Endodermal cell (in vitro differentiated cells): ENCODE measurements at regions not wholly inside any gene's neighbourhood (a gene's known extent, or its start where the extent isn't known, plus 50 kb on each side); places are given as distances from the start of the nearest gene placed in this dataset.

ENCODE experiments used
- DNase-seq: peaks from one replicate; pipeline ENCODE4 v3.0.0-alpha.2; 2017
- H3K27ac ChIP-seq: 2 replicates; pipeline ENCODE4 v1.5.1; 2013; ENCODE audit warnings: mild to moderate bottlenecking, low read depth, low read length, moderate library complexity
- H3K27me3 ChIP-seq: 2 replicates; pipeline ENCODE4 v1.6.1; 2013; ENCODE audit warnings: mild to moderate bottlenecking, low read length, moderate library complexity; ENCODE audit not compliant: insufficient read depth, control insufficient read depth, poor library complexity, severe bottlenecking
- H3K36me3 ChIP-seq: 2 replicates; pipeline ENCODE4 v1.7.0; 2013; ENCODE audit warnings: mild to moderate bottlenecking, low read length, moderate library complexity; ENCODE audit not compliant: control insufficient read depth, insufficient read depth
- H3K4me1 ChIP-seq: one replicate; pipeline ENCODE4 v1.7.0; 2013; ENCODE audit warnings: low read length; ENCODE audit not compliant: control insufficient read depth, insufficient read depth
- H3K4me3 ChIP-seq: 2 replicates; pipeline ENCODE4 v1.5.1; 2013; ENCODE audit warnings: mild to moderate bottlenecking, low read length, moderate library complexity
- H3K9ac ChIP-seq: 2 replicates; pipeline ENCODE4 v1.6.1; 2013; ENCODE audit warnings: mild to moderate bottlenecking, low read length, moderate library complexity; ENCODE audit not compliant: poor library complexity, severe bottlenecking; ENCODE audit errors: extremely low read depth
- H3K9me3 ChIP-seq: 2 replicates; pipeline ENCODE4 v1.6.1; 2013; ENCODE audit warnings: mild to moderate bottlenecking, low read length, moderate library complexity; ENCODE audit not compliant: control insufficient read depth
- H3K27ac Mint-ChIP-seq: 2 replicates; pipeline ENCODE4 v1.8.0; 2020; ENCODE audit warnings: mixed read lengths
- H3K27me3 Mint-ChIP-seq: 2 replicates; pipeline ENCODE4 v1.8.0; 2021; ENCODE audit warnings: mild to moderate bottlenecking, mixed read lengths; ENCODE audit not compliant: insufficient read depth
- H3K36me3 Mint-ChIP-seq: 2 replicates; pipeline ENCODE4 v1.8.0; 2020; ENCODE audit warnings: low read depth, mixed read lengths
- H3K4me1 Mint-ChIP-seq: 2 replicates; pipeline ENCODE4 v1.8.0; 2020; ENCODE audit warnings: mixed read lengths
- H3K4me3 Mint-ChIP-seq: 2 replicates; pipeline ENCODE4 v1.8.0; 2020; ENCODE audit warnings: mild to moderate bottlenecking, moderate library complexity, mixed read lengths
- H3K9me3 Mint-ChIP-seq: 2 replicates; pipeline ENCODE4 v1.8.0; 2020; ENCODE audit warnings: mild to moderate bottlenecking, mixed read lengths
- CTCF ChIP-seq: fragments of 200-600 bp; sonication (generic); conservative IDR thresholded peaks from 2 replicates; pipeline ENCODE4 v1.5.0; 2021; ENCODE audit warnings: antibody characterized with exemption, mild to moderate bottlenecking
- WGBS, 2 experiments: methylation state at CpG; one replicate each; pipeline versions ENCODE4 v1.1.5 to v1.1.7; 2013; ENCODE audit warnings: missing lambda C conversion rate in 2 of 2, mixed read lengths in 1 of 2; ENCODE audit not compliant: insufficient coverage in 1 of 2, insufficient read length in 1 of 2; 5-methylcytosine and 5-hydroxymethylcytosine counted together

- 97 to 100% methylated on average over 1 to 4 of the region's 4 CpGs for WGBS, 2 experiments
These were observed 286.4 kb downstream of the ZEB1 start for GRCh38 chr10:31605426-31605825.

GRCh38 chr10:31604646-31605170 is 285.7 kb downstream of the ZEB1 start:
- no peak overlapping the region for H3K4me3 Mint-ChIP-seq
- Histone ChIP-seq H3K9ac (no peak overlapping the region), H3K36me3 (no peaks in the 10 kb centered on the region), H3K27me3 (no peaks in the 10 kb centered on the region), H3K27ac (no peak overlapping the region), H3K9me3 (no peaks in the 10 kb centered on the region), H3K4me1 (no peaks in the 10 kb centered on the region), H3K4me3 (no peak overlapping the region)
- no peaks in the 10 kb centered on the region for H3K4me1 Mint-ChIP-seq
- peaks cover 3% of the 10 kb centered on the region for H3K27me3 Mint-ChIP-seq
- WGBS, 2 experiments = 92 to 93% methylated on average over 3 to 4 of the region's 4 CpGs
- no peak overlapping the region for H3K27ac Mint-ChIP-seq
- no peak for TF ChIP-seq CTCF
- no peaks in the 10 kb centered on the region for H3K36me3 Mint-ChIP-seq
- no peaks in the 10 kb centered on the region for H3K9me3 Mint-ChIP-seq
- DNase-seq = no peak

More at GRCh38 chr10:31605426-31605825, 286.4 kb downstream of the ZEB1 start:
- H3K9me3 ChIP-seq = no peaks in the 10 kb centered on the region
- no peaks in the 10 kb centered on the region for H3K36me3 ChIP-seq
- H3K9me3 Mint-ChIP-seq = no peaks in the 10 kb centered on the region
- peaks cover 3% of the 10 kb centered on the region for H3K27me3 Mint-ChIP-seq
- no peak overlapping the region for H3K27ac ChIP-seq
- no peaks in the 10 kb centered on the region for H3K4me1 ChIP-seq
- H3K4me3 ChIP-seq = no peak overlapping the region
- DNase-seq = no peak
- H3K4me1 Mint-ChIP-seq = no peaks in the 10 kb centered on the region
- no peaks in the 10 kb centered on the region for H3K27me3 ChIP-seq
- no peak overlapping the region for H3K9ac ChIP-seq
- H3K27ac Mint-ChIP-seq = no peak overlapping the region
- no peaks in the 10 kb centered on the region for H3K36me3 Mint-ChIP-seq
- H3K4me3 Mint-ChIP-seq = no peak overlapping the region
- TF ChIP-seq CTCF = no peak

GRCh38 chr10:31604096-31604495 is 285.1 kb downstream of the ZEB1 start:
- H3K4me3 ChIP-seq = peak overlapping the region; percentile 88
- H3K9me3 ChIP-seq = no peaks in the 10 kb centered on the region
- Mint-ChIP-seq H3K9me3 (no peaks in the 10 kb centered on the region), H3K4me3 (peak overlapping the region; percentile 73), H3K27me3 (peaks cover 3% of the 10 kb centered on the region), H3K27ac (peak overlapping the region; percentile 27), H3K36me3 (no peaks in the 10 kb centered on the region), H3K4me1 (no peaks in the 10 kb centered on the region)
- no peaks in the 10 kb centered on the region for H3K36me3 ChIP-seq
- TF ChIP-seq CTCF = no peak
- no peaks in the 10 kb centered on the region for H3K4me1 ChIP-seq
- no peak overlapping the region for H3K9ac ChIP-seq
- no peak for DNase-seq
- H3K27ac ChIP-seq = peak overlapping the region; percentile 73
- H3K27me3 ChIP-seq = no peaks in the 10 kb centered on the region
- 85 to 90% methylated on average over 7 to 12 of the region's 12 CpGs for whole genome bisulfite sequencing, 2 experiments
